Retina (tissue), 1 donor: ENCODE measurements at regions not wholly inside any gene's neighbourhood (a gene's known extent, or its start where the extent isn't known, plus 50 kb on each side); places are given as distances from the start of the nearest gene placed in this dataset.

Experiments used
- DNase-seq: peaks from one replicate; pipeline ENCODE4 v3.0.0-alpha.2; 2016

DNA sequence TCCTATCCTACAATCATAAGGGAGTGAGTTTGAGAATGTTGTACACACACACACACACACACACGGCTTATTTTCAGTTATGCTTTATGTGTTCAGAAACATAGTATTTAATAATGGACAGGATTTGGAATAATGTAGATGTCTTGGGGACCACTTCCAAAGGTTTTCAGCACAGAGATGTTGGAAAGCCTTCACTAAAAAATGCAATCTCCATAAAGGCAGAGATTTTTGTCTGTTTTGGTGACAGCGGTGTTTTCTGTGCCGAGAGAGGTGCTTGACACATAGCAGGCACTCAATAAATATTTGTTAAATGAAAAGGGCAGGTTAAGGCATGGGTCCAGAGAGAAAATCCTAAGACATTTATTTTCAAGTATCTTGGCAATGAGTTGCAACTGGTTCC lies 428.2 kb upstream of the RGMA start:
- no peak for DNase-seq

GRCh38 chr15:93515256-93516051 lies 426.4 kb upstream of the RGMA start:
- no peak for DNase-seq

GRCh38 chr15:93506646-93507045 lies 417.6 kb upstream of the RGMA start:
- DNase-seq, result no peak

DNA sequence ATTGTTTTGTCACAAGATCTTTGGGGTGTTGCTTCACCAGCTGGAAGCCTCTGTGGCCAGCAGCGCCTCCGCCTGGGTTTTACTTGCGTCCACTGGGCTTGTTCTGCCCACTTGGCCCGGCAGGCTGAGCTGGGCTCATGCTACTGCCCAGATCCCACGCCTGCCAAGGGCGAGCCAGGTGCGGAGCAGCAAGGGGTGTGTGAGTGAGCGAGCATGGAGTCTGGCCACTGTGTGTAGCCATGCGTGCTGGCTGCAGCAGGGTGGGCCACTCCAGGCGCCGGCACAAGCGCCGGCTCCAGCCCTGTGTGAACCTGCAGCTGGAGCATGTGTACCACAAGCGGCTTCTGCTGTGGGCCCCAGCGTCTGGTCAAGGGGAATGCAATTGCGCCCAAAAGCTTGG lies 416.5 kb upstream of the RGMA start:
- no peak for DNase-seq

DNA sequence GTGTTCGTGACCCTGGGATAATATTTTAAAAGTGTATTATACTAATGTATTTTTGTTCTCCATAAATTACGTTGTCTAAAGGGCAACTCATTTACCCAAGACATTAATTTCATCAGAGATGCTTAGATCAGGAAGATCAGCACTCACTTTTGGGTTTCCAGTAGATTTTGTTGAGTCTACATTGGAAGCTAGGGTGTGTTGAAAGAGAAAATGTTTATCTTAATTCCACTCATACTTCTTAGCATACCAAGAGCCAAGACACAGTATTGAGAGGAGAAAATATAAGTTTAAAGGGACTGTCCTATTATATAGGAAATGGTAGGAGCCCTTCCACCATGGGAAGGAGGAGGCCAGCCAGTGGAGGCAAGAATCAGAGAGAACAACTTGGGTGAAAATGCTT lies 412.9 kb upstream of the RGMA start:
- DNase-seq, result no peak

DNA sequence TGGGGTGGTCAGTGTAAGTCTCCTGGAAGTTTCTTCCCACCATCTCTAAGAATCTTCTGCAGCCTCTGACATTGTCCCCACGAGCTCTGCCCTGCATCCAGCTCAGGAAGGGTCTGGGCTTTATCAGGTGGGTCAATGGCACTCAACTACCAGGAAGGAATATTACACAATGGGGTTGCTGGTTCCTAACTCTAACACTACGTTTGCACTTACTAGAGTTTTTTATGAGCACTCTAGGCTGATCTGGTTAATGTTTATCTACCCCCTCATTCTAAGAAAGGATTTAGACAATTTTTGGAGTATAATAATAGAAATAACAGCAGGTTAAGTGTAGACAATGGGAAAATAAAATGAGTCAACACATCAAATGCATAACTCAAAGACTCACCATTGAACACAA lies 411.1 kb upstream of the RGMA start:
- no peak for DNase-seq

DNA sequence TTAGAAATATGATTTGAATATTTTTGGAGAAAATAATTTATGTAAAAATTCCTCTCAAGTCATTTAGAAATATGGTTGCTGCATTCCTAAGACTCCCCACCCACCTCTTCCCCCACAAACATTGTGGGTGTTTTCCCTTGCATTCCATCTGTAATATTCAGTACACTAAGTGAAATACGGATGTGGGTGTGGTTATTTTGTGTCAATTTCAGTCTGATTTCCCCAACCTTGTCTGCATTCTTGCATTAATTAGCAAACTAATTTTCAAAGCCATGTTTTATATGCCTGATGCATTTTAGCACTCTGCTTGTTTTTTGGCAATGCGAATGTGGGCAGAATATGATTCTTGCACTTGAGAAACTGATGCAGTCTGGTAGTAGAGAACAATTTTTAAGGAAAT lies 408.3 kb upstream of the RGMA start:
- DNase-seq, result no peak

DNA sequence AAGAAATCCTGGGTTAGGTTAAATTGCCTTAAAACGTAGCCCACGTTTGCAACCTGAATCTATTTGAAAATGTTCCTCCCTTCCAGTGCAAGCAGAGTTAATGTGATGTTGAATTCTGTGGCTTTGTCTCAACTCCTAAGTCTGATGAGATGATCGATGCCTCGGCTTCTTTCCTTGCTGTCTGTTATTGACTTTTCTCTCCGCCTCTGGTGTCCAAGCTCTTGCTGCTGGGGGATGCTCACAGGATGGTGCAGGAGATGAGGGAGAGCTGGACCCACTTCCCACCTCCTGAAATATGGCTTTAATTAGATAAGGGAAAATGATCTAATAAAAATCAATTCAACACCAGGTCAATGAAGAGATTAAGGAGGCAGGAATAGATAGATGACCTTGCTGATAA lies 407.9 kb upstream of the RGMA start:
- no peak for DNase-seq

DNA sequence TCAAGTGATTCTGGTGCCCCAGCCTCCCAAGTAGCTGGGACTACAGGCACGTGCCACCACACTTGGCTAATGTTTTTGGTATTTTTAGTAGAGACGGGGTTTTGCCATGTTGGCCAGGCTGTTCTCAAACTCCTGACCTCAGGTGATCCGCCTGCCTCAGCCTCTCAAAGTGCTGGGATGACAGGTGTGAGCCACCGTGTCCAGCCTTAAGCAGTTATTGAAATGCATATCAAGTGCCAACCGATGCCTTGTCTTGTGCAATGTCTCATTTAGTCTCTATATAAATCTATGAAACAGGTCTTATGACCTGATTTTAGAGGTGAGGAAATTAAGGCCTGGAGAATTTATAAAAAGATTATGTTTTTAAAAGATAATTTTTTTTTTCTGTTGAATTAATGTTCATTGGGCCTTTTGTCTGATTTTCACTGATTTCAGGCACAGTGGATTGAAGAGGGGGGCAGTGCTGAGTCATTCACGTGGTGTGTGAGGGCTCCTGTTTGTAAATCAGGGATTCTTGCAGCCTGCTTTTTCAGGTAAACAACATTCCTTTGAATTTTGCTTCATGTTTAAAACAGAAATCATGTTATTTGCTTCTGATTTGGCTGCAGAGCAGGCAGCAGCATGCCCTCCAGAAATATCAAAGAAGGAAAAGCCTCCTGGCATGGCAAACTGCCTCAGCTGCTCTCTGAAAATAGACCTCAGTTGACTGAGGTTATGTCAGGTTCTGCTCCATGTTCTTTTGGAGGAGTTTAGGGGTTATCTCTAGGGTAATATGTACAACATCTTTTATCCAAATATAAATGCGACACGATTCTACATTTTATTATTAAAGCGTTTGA lies 407.0 kb upstream of the RGMA start:
- no peak for DNase-seq

- DNase-seq, result no peak
These were observed 404.2 kb upstream of the RGMA start for GRCh38 chr15:93493172-93493571.

- peak; percentile 20 for DNase-seq
These were observed 402.3 kb upstream of the RGMA start for GRCh38 chr15:93491291-93491690.

DNA sequence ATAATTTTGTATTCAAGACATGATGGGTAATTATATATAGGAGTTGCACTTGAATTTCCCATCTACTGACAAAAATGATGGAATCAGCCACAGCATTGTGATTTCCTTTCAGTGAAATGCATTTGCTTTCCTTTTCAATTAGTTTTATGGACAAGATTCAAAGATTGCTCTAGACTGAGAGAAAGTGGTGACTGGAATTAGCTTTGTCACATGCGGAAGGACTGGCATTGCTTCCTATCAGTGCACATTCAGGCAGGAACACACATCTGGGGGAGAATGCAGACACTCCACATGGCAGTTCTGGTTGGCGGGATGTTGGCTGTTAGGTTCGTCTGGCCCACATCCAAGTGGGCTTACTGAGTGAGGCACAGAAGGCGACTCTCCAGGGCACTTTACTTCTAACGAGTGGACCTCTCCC lies 399.3 kb upstream of the RGMA start:
- no peak for DNase-seq

DNA sequence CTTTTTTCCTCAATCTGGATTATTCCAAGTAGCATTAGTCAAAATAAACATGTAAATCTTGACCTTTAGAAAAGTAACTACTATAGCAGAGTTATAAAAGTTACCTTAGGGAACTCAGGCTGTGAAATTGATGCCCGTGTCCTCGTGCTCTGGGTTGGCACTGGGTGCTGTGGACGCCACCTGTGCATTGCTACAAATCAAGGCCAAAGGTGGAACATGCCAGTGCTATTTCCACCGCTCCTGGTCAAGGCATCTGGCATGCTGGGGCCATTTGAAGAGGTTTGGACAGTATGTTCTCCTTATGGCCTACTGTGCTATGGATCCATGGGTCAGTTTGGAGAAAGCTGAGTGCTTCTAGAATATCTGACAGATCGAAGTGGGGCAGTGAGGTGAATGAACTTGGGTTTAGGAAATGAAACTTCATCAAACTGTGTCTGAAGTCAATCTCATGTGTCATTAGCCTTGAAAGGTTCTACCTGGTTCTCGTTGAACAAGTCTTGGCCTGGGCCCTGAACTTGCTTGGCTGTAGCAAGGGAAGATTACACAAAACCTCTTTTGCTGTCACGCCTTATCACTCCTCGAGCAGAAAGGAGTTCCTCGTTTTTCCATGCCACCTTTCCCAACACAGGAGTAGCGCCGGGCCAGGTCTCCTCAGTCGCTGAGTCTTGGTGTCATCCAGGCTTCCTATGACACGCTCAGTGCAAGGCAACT lies 397.6 kb upstream of the RGMA start:
- no peak for DNase-seq

DNA sequence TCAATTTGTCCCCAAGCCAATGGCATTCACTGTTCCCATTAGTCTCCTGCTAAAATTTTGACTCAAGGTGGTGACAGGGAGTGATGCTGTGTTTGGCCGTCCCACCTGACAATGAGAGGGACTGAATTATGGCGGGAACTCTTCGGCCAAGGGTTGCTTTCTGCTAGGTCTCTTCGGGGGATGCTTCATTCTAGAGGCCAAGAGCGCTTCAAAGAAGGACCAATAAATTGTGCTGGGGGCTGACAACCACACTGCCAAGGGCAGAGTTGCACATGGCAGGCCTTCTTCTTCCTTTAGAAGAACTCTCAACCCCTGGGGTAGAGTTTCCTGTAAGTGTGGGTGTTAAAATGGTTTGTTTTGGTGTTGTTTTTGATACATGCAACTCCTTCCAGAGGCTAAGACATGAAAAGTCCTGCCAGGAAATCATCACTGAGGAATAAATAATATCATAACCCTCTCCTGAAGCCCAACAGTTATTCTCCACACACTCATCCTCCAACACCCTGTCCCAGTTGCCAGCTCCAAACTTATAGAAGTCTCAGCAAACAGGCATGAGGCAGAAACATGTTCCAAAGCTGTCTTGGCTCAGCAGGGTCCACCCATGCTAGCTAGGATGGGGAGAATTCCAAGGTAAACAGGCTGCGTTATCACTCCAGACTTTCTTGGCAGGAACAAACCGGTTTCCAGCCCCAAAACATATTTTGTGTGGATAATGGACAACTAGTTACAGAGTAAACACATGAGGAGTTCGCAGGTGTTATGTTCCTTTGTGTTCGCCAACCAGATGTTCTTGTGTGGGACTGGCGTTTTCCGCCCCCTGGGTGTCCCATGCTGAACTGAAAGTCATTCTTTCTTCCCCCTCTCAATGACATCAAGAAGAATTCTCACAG lies 396.7 kb upstream of the RGMA start:
- DNase-seq, result no peak

GRCh38 chr15:93483923-93484322 lies 394.9 kb upstream of the RGMA start:
- DNase-seq, result no peak

GRCh38 chr15:93482731-93483130 lies 393.7 kb upstream of the RGMA start:
- DNase-seq, result no peak

DNA sequence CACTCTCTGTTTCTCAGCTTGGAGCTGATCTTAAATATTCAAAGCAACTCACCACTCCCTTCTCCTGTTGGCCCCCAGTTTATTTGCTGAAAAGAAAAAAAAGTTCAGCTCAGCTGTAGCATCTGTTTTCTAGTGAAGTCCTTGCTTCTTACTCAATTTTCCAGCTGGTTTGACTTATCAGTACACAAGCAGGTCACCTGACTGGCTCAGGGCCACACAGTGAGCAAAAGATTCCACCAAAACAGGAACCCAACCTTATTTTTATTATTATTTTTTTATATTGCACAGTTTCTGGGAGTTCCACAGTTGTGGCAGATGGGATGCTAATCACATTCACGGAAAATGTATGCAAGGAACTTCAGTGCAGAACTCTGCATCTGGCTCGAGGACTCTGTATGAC lies 390.7 kb upstream of the RGMA start:
- DNase-seq, result no peak

DNA sequence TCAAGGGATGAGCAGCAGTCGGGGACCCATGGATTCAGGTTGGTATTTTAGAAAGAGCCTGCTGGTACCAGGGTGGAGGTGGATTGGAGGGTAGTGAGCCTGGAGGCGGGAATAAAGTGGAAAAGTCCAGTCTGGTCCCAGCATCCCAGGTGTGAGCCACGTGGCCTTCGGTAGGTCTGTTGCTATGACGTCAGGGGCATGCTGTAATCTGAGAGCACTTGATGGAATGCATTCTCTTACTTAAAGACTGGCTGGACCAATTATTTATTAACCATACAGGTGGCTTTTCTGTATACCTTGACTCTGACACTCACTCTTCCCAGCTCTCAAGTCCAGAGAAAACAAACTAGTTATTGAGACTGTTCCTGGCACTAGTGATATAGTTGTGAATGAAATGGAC lies 389.9 kb upstream of the RGMA start:
- DNase-seq, result no peak

GRCh38 chr15:93477721-93478120 lies 388.7 kb upstream of the RGMA start:
- DNase-seq, result no peak

- DNase-seq, result no peak
These were observed 388.2 kb upstream of the RGMA start for GRCh38 chr15:93477188-93477587.

GRCh38 chr15:93476491-93477177 lies 387.6 kb upstream of the RGMA start:
- DNase-seq, result no peak

DNA sequence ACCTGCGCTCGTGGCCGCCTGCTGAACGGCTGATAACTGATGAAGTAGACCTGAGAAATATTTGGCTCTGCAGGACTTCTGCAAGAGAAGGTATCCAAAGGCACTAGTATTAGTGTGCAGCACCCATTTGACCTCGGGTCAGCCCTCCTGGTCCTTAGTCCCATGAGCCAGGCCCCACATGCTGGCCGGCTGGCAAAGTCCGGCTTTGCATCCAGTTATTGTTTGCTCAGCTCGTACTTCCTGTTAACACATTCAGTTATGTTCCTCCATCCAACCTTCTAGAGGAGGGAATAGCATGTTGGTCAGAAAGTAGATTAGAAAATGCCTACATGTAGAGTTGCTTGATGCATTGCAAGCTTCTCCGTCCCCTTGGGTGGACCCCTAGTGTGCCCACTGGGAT lies 385.7 kb upstream of the RGMA start:
- DNase-seq, result no peak
